Activated naive CD4-positive, alpha-beta T cell treated with Interleukin-2 at 50 U/mL for 16 hours (primary cell): ENCODE measurements at regions not wholly inside any gene's neighbourhood (a gene's known extent, or its start where the extent isn't known, plus 50 kb on each side); places are given as distances from the start of the nearest gene placed in this dataset.
"Not testable (repeated sequence)": the region's sequence is repeated elsewhere in the genome, so short reads cannot be mapped to it uniquely, and the experiment has no call there.

Source experiments
- DNase-seq: peaks from one replicate; pipeline ENCODE4 v3.0.0-alpha.2; 2020

- no peak for DNase-seq
Measured at GRCh38 chr6:139533573-139534471, 159.4 kb upstream of the CITED2 start.

GRCh38 chr6:139533171-139533570 lies 158.7 kb upstream of the CITED2 start:
- no peak for DNase-seq

GRCh38 chr6:139531148-139532115 lies 157.0 kb upstream of the CITED2 start:
- peak; percentile 58 for DNase-seq

GRCh38 chr6:139530561-139530960 lies 156.1 kb upstream of the CITED2 start:
- no peak for DNase-seq

- no peak for DNase-seq
Measured at GRCh38 chr6:139529420-139529819, 155.0 kb upstream of the CITED2 start.

GRCh38 chr6:139528471-139528870 lies 154.0 kb upstream of the CITED2 start:
- no peak for DNase-seq

GRCh38 chr6:139525415-139525814 lies 151.0 kb upstream of the CITED2 start:
- DNase-seq: no peak

GRCh38 chr6:139523986-139524385 lies 149.5 kb upstream of the CITED2 start:
- no peak for DNase-seq

GRCh38 chr6:139522511-139523220 lies 148.2 kb upstream of the CITED2 start:
- no peak for DNase-seq

- no peak for DNase-seq
Measured at GRCh38 chr6:139521338-139521737, 146.9 kb upstream of the CITED2 start.

- no peak for DNase-seq
Measured at GRCh38 chr6:139520321-139520768, 145.9 kb upstream of the CITED2 start.

GRCh38 chr6:139519571-139520031 lies 145.2 kb upstream of the CITED2 start:
- DNase-seq: no peak

GRCh38 chr6:139519097-139519496 lies 144.6 kb upstream of the CITED2 start:
- DNase-seq: no peak

GRCh38 chr6:139518556-139519091 lies 144.2 kb upstream of the CITED2 start:
- DNase-seq: no peak

GRCh38 chr6:139517998-139518555 lies 143.6 kb upstream of the CITED2 start:
- DNase-seq: not testable (repeated sequence)

GRCh38 chr6:139515511-139515910 lies 141.1 kb upstream of the CITED2 start:
- DNase-seq: no peak

GRCh38 chr6:139514819-139515218 lies 140.4 kb upstream of the CITED2 start:
- DNase-seq: no peak

GRCh38 chr6:139510040-139510790 lies 135.8 kb upstream of the CITED2 start:
- no peak for DNase-seq

- no peak for DNase-seq
Measured at GRCh38 chr6:139509167-139509566, 134.7 kb upstream of the CITED2 start.

GRCh38 chr6:139508576-139508975 lies 134.1 kb upstream of the CITED2 start:
- no peak for DNase-seq

- no peak for DNase-seq
Measured at GRCh38 chr6:139508023-139508422, 133.6 kb upstream of the CITED2 start.
